Nephron progenitor cell (in vitro differentiated cells): ENCODE measurements at regions not wholly inside any gene's neighbourhood (a gene's known extent, or its start where the extent isn't known, plus 50 kb on each side); places are given as distances from the start of the nearest gene placed in this dataset.

Source experiments
- DNase-seq: peaks from one replicate; pipeline ENCODE4 v3.0.0; 2021
- H3K27ac Mint-ChIP-seq: 2 replicates; pipeline ENCODE4 v1.8.0; 2021; ENCODE audit warnings: mild to moderate bottlenecking, moderate library complexity, mixed read lengths
- H3K27me3 Mint-ChIP-seq: 2 replicates; pipeline ENCODE4 v1.8.0; 2021; ENCODE audit warnings: mild to moderate bottlenecking, low read depth, mixed read lengths; ENCODE audit not compliant: poor library complexity
- H3K36me3 Mint-ChIP-seq: 2 replicates; pipeline ENCODE4 v1.8.0; 2021; ENCODE audit warnings: low read depth, mixed read lengths
- H3K4me1 Mint-ChIP-seq: 2 replicates; pipeline ENCODE4 v1.8.0; 2021; ENCODE audit warnings: mixed read lengths
- H3K4me3 Mint-ChIP-seq: 2 replicates; pipeline ENCODE4 v1.8.0; 2021; ENCODE audit warnings: mild to moderate bottlenecking, moderate library complexity, mixed read lengths
- H3K9me3 Mint-ChIP-seq: 2 replicates; pipeline ENCODE4 v1.8.0; 2021; ENCODE audit warnings: mild to moderate bottlenecking, moderate library complexity, mixed read lengths
- CTCF ChIP-seq: fragments of 200-600 bp; sonication (generic); IDR thresholded peaks from 2 replicates; pipeline ENCODE4 v1.5.0; 2021; ENCODE audit warnings: antibody characterized with exemption

GRCh38 chr12:127923501-127923900 lies 343.5 kb upstream of the TMEM132C start:
- H3K27me3 Mint-ChIP-seq: peaks cover 3% of the 10 kb centered on the region
- no peak for DNase-seq
- H3K9me3 Mint-ChIP-seq: no peaks in the 10 kb centered on the region
- no peak overlapping the region for H3K4me3 Mint-ChIP-seq
- no peak for TF ChIP-seq CTCF
- H3K36me3 Mint-ChIP-seq: no peaks in the 10 kb centered on the region
- peaks cover 3% of the 10 kb centered on the region for H3K4me1 Mint-ChIP-seq
- no peak overlapping the region for H3K27ac Mint-ChIP-seq

GRCh38 chr12:127925971-127926370 lies 341.0 kb upstream of the TMEM132C start:
- TF ChIP-seq CTCF: peak; percentile 43
- Mint-ChIP-seq H3K27ac (no peak overlapping the region), H3K4me1 (peaks cover 3% of the 10 kb centered on the region), H3K9me3 (no peaks in the 10 kb centered on the region), H3K4me3 (no peak overlapping the region), H3K27me3 (peaks cover 3% of the 10 kb centered on the region), H3K36me3 (no peaks in the 10 kb centered on the region)
- DNase-seq: peak; percentile 33

GRCh38 chr12:127928178-127928577 lies 338.8 kb upstream of the TMEM132C start:
- Mint-ChIP-seq H3K9me3 (no peaks in the 10 kb centered on the region), H3K4me3 (no peak overlapping the region), H3K36me3 (no peaks in the 10 kb centered on the region), H3K27me3 (peaks cover 9% of the 10 kb centered on the region), H3K4me1 (peaks cover 3% of the 10 kb centered on the region), H3K27ac (no peak overlapping the region)
- no peak for TF ChIP-seq CTCF
- DNase-seq: no peak

- no peak for TF ChIP-seq CTCF
- Mint-ChIP-seq H3K4me3 (no peak overlapping the region), H3K36me3 (no peaks in the 10 kb centered on the region), H3K27ac (no peak overlapping the region), H3K27me3 (peaks cover 10% of the 10 kb centered on the region), H3K9me3 (no peaks in the 10 kb centered on the region), H3K4me1 (peaks cover 3% of the 10 kb centered on the region)
- no peak for DNase-seq
These were observed 338.1 kb upstream of the TMEM132C start for GRCh38 chr12:127928615-127929571.

- peaks cover 10% of the 10 kb centered on the region for H3K27me3 Mint-ChIP-seq
- H3K4me1 Mint-ChIP-seq: peaks cover 3% of the 10 kb centered on the region
- no peak for TF ChIP-seq CTCF
- H3K36me3 Mint-ChIP-seq: no peaks in the 10 kb centered on the region
- H3K4me3 Mint-ChIP-seq: no peak overlapping the region
- H3K9me3 Mint-ChIP-seq: no peaks in the 10 kb centered on the region
- peak overlapping the region; percentile 5 for H3K27ac Mint-ChIP-seq
- DNase-seq: no peak
These were observed 336.8 kb upstream of the TMEM132C start for GRCh38 chr12:127930122-127930521.

- Mint-ChIP-seq H3K27me3 (peaks cover 13% of the 10 kb centered on the region), H3K9me3 (no peaks in the 10 kb centered on the region), H3K36me3 (no peaks in the 10 kb centered on the region), H3K4me1 (no peaks in the 10 kb centered on the region), H3K4me3 (no peak overlapping the region), H3K27ac (no peak overlapping the region)
- no peak for DNase-seq
- no peak for TF ChIP-seq CTCF
These were observed 332.6 kb upstream of the TMEM132C start for GRCh38 chr12:127934409-127934808.
